Vagina (tissue), 2 donors: ENCODE measurements at regions not wholly inside any gene's neighbourhood (a gene's known extent, or its start where the extent isn't known, plus 50 kb on each side); places are given as distances from the start of the nearest gene placed in this dataset.

Source experiments
- CTCF ChIP-seq, 3 experiments: fragments of 450-650 bp in 2 of 3; fragments of 200-600 bp in 1 of 3; sonication (generic) in 1 of 3; IDR thresholded peaks; one replicate each; pipeline ENCODE4 v1.5.1; 2017 to 2019; ENCODE audit warnings: antibody characterized with exemption in 3 of 3, mild to moderate bottlenecking in 2 of 3, moderate library complexity in 2 of 3
- POLR2A ChIP-seq, 2 donors: fragments of 450-650 bp; IDR thresholded peaks; one replicate each; pipeline ENCODE4 v1.6.1; 2017; ENCODE audit warnings: antibody characterized with exemption in 2 of 2, mild to moderate bottlenecking in 2 of 2, moderate library complexity in 2 of 2

- TF ChIP-seq CTCF (IDR thresholded peaks at IDR 0.05) (no peak), POLR2A (IDR thresholded peaks at IDR 0.05) (no peak)
Observed at GRCh38 chr7:24510759-24511158, 62.5 kb upstream of the PALS2 start.
